ENCODE measurements at regions not wholly inside any gene's neighbourhood (a gene's known extent, or its start where the extent isn't known, plus 50 kb on each side); places are given as distances from the start of the nearest gene placed in this dataset.

- TF ChIP-seq POLR2A (IDR thresholded peaks at IDR 0.05; ENCODE audit: low read length) (no peak), GATA1 (IDR thresholded peaks at IDR 0.05; ENCODE audit: low read depth, low read length) (no peak)
Observed at GRCh38 chr21:27614231-27614630, 647.3 kb upstream of the ADAMTS5 start.
